ENCODE measurements at regions not wholly inside any gene's neighbourhood (a gene's known extent, or its start where the extent isn't known, plus 50 kb on each side); places are given as distances from the start of the nearest gene placed in this dataset.
A peak's percentile ranks its signal among the peaks of the same experiment; 100 is the strongest.

- in situ Hi-C loops (cut with HindIII; ENCODE audit: low pct_unique_long_range_greater_than_20kb, low sequenced_read_pairs), result no loop called here
- TF ChIP-seq JUND (IDR thresholded peaks at IDR 0.05; ENCODE audit: low read depth), result no peak
- no peak for DNase-seq (ENCODE audit: low read depth in 1 of 2, low spot score in 1 of 2)
Observed at GRCh38 chr4:19381068-19381467, 870.6 kb upstream of the SLIT2 start.

DNA sequence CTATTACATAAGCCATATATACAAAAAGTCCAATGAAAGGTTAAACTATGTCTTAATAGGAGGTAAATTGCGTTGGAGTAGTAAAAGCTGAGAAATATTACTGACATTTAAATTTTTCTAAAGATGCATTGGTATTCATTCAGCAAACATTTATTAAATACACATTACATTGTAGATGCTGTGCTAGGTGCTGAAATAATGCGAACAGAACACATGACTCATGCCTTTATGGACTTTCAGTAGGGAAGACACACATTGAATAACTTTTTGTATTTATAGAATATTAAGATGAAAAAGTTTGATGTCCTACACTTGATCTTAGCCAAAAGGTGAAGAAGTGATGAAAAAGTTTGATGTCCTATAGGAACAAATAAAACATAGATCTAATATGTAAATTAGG lies 871.1 kb upstream of the SLIT2 start:
- TF ChIP-seq JUND (IDR thresholded peaks at IDR 0.05; ENCODE audit: low read depth), result no peak
- DNase-seq (ENCODE audit: low read depth in 1 of 2, low spot score in 1 of 2), result no peak
- in situ Hi-C loops (cut with HindIII; ENCODE audit: low pct_unique_long_range_greater_than_20kb, low sequenced_read_pairs), result no loop called here

DNA sequence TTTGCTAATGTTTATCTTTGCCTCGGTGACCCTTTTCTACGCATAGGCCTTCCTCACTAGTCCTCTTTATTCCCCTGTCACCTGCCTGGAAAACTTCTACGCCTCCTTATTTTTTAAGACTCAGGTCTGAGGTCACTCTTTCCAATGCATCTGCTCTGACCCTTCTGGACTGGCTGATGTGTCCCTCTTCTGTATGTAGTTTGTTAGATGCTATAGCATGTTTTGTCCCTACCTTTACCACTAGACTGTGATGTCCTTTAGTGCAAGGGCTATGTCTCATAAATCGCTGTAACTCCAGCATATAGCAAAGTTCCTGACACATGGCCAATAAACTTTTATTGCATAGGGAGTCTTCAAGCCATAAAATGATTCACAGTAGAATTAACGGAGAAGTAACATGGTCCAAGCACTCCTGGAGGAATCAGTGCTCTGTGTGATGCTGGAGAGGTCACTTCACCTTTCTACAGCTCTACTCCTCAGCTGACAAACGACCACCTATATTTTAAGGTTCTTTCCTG lies 872.5 kb upstream of the SLIT2 start:
- TF ChIP-seq JUND (IDR thresholded peaks at IDR 0.05; ENCODE audit: low read depth), result no peak
- DNase-seq (ENCODE audit: low read depth in 1 of 2, low spot score in 1 of 2), result no peak
- in situ Hi-C loops (cut with HindIII; ENCODE audit: low pct_unique_long_range_greater_than_20kb, low sequenced_read_pairs), result no loop called here

DNA sequence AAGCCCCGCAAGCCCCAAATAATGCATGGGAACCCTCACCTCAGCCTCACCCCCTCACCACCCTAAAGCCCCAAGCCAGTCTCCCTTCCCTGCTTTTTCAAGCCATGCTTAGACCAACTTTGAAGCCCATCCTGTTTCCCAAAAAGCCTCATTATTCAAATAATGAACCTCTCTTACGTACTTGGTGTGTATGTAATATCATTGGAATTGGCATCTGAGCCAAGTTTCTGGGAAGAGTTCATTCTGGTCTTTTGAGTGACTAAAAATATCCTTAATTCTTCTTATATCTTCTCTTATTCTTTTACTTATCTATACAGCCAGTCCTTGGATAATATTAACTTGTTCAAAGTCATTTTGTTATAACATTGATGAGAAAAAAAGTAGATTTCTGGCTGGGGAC lies 875.8 kb upstream of the SLIT2 start:
- no peak for TF ChIP-seq JUND (IDR thresholded peaks at IDR 0.05; ENCODE audit: low read depth)
- DNase-seq (ENCODE audit: low read depth in 1 of 2, low spot score in 1 of 2), result no peak
- in situ Hi-C loops (cut with HindIII; ENCODE audit: low pct_unique_long_range_greater_than_20kb, low sequenced_read_pairs), result no loop called here

- no peak for TF ChIP-seq JUND (IDR thresholded peaks at IDR 0.05; ENCODE audit: low read depth)
- in situ Hi-C loops (cut with HindIII; ENCODE audit: low pct_unique_long_range_greater_than_20kb, low sequenced_read_pairs), result no loop called here
Observed at GRCh38 chr4:19375136-19375804, 876.4 kb upstream of the SLIT2 start.

DNA sequence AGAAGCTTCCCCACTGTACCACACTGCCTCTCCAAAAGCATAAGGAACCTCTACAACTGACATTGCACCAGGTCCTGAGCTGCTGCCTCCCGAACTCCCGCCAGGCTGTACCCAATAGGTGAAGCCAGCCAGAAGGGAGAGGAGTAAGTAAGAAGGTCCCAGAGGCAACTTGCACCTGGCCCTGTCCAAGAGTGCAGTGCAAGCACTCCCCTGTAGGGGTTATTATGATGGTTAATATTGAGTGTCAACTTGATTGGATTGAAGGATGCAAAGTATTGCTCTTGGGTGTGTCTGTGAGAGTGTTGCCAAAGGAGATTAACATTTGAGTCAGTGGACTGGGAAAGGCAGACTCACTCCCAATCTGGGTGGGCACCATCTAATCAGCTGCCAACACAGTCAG lies 879.3 kb upstream of the SLIT2 start:
- in situ Hi-C loops (cut with HindIII; ENCODE audit: low pct_unique_long_range_greater_than_20kb, low sequenced_read_pairs), result no loop called here
- DNase-seq (ENCODE audit: low read depth in 1 of 2, low spot score in 1 of 2), result no peak
- TF ChIP-seq JUND (IDR thresholded peaks at IDR 0.05; ENCODE audit: low read depth), result no peak

More at GRCh38 chr4:19375136-19375804, 876.4 kb upstream of the SLIT2 start:
- peak in 1 of 2 experiments; percentile 10 for DNase-seq (ENCODE audit: low read depth in 1 of 2, low spot score in 1 of 2)

DNA sequence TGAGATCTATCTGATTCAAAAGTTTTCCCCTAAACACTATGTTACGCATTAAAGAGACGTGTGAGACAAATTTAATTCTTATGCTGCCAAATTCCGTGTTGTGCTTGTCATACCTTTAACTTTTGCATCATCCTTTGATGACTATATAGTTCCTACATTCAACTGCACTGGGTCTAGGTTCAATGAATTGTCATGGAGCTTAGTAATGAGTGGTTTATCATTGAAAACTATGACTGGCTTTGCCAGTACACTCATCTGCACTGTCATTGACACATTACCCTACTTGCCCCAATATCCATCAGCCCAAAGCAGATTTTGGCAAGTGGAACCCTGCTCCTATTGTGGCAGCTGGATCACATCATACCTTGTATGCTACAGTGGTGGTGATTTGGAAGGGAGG lies 882.9 kb upstream of the SLIT2 start:
- in situ Hi-C loops (cut with HindIII; ENCODE audit: low pct_unique_long_range_greater_than_20kb, low sequenced_read_pairs), result no loop called here
- DNase-seq (ENCODE audit: low read depth in 1 of 2, low spot score in 1 of 2), result no peak
- no peak for TF ChIP-seq JUND (IDR thresholded peaks at IDR 0.05; ENCODE audit: low read depth)

- no peak for TF ChIP-seq JUND (IDR thresholded peaks at IDR 0.05; ENCODE audit: low read depth)
- in situ Hi-C loops (cut with HindIII; ENCODE audit: low pct_unique_long_range_greater_than_20kb, low sequenced_read_pairs), result no loop called here
- DNase-seq (ENCODE audit: low read depth in 1 of 2, low spot score in 1 of 2), result no peak
Observed at GRCh38 chr4:19366916-19367315, 884.8 kb upstream of the SLIT2 start.

DNA sequence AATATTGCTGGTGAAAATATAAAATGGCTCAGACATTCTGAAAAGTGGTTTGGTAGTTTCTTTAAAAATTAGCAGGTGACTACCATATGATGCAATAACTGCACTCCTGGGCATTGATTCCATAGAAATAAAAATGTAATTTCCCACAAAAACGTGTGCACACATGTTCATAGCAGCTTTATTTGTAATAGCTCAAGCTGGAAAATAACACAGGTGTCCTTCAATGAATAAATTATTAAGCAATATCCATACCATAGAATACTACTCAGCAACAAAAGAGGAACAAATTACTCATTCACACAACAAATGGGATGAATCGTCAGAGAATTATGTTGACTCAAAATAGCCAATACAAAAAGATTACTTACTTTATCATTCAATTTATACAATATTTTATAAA lies 893.7 kb upstream of the SLIT2 start:
- no peak for DNase-seq (ENCODE audit: low read depth in 1 of 2, low spot score in 1 of 2)
- no peak for TF ChIP-seq JUND (IDR thresholded peaks at IDR 0.05; ENCODE audit: low read depth)
- in situ Hi-C loops (cut with HindIII; ENCODE audit: low pct_unique_long_range_greater_than_20kb, low sequenced_read_pairs), result no loop called here

GRCh38 chr4:19349416-19349815 lies 902.3 kb upstream of the SLIT2 start:
- TF ChIP-seq JUND (IDR thresholded peaks at IDR 0.05; ENCODE audit: low read depth), result no peak
- in situ Hi-C loops (cut with HindIII; ENCODE audit: low pct_unique_long_range_greater_than_20kb, low sequenced_read_pairs), result no loop called here
- no peak for DNase-seq (ENCODE audit: low read depth in 1 of 2, low spot score in 1 of 2)

- in situ Hi-C loops (cut with HindIII; ENCODE audit: low pct_unique_long_range_greater_than_20kb, low sequenced_read_pairs), result no loop called here
- TF ChIP-seq JUND (IDR thresholded peaks at IDR 0.05; ENCODE audit: low read depth), result no peak
Observed at GRCh38 chr4:19348746-19349145, 903.0 kb upstream of the SLIT2 start.

GRCh38 chr4:19346636-19347035 lies 905.1 kb upstream of the SLIT2 start:
- TF ChIP-seq JUND (IDR thresholded peaks at IDR 0.05; ENCODE audit: low read depth), result no peak
- no peak for DNase-seq (ENCODE audit: low read depth in 1 of 2, low spot score in 1 of 2)
- in situ Hi-C loops (cut with HindIII; ENCODE audit: low pct_unique_long_range_greater_than_20kb, low sequenced_read_pairs), result no loop called here

More at GRCh38 chr4:19348746-19349145, 903.0 kb upstream of the SLIT2 start:
- no peak for DNase-seq (ENCODE audit: low read depth in 1 of 2, low spot score in 1 of 2)

DNA sequence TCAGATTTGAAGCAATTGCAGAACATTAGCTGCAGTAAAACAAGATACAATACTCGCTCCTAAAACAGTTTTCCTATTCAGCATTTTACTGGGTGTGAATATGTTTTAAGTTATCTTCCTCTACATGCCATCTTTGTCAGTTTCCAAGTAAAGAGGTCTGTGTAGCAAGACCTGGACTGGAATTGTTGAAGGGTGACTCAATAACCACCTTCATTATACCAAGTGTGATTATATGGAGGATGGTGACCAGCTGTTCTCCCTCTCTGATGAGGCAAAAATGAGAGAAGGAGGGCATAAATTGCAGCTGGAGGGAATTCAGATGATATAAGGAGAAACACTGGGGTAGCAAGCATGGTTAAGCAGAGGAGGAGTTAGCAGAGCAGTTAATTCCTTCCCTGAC lies 922.1 kb upstream of the SLIT2 start:
- no peak for TF ChIP-seq JUND (IDR thresholded peaks at IDR 0.05; ENCODE audit: low read depth)
- DNase-seq (ENCODE audit: low read depth in 1 of 2, low spot score in 1 of 2), result no peak
- in situ Hi-C loops (cut with HindIII; ENCODE audit: low pct_unique_long_range_greater_than_20kb, low sequenced_read_pairs), result no loop called here

DNA sequence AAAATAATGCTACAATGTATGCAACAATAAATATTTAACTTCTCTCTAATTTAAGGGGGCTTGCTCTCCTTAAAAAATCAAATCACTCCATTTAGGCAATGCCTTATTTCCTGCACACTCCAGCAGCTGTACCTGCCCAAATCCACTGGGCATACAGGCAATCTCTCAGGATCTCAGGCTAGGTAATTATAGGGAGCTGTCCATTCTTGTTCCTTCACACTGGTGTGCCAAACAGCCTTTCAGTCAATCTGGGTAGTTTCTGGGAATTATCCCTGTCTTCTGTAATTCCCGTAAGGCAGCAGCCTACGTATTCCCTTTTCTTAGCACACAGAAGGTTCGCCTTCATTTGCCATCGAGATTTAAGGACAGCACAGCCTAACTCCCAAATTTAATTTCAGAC lies 922.6 kb upstream of the SLIT2 start:
- no peak for TF ChIP-seq JUND (IDR thresholded peaks at IDR 0.05; ENCODE audit: low read depth)
- no peak for DNase-seq (ENCODE audit: low read depth in 1 of 2, low spot score in 1 of 2)
- in situ Hi-C loops (cut with HindIII; ENCODE audit: low pct_unique_long_range_greater_than_20kb, low sequenced_read_pairs), result no loop called here

Measured in T47D (cell line).